ENCODE measurements at regions not wholly inside any gene's neighbourhood (a gene's known extent, or its start where the extent isn't known, plus 50 kb on each side); places are given as distances from the start of the nearest gene placed in this dataset.

DNA sequence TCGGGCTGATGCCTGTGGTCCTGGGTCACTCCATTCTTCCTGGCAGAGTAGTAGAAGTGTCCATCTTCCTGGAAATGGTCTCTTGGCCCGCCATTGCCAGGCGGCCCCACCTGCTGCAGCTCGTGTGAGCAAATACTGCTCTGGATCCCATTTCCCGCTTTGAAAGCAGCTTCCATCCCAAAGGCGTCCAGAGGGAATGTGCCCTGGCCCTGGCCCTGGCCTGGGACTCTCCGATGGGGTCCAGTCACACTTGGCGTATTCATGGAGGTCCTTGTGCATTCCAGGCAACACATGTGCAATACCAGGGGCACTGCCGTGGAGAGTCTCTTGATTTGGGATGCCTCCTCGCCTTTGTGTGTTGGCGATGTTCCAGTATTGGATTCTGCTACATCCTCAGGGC lies 111.1 kb downstream of the SNRPN start:
- peaks cover 93% of the 10 kb centered on the region for H3K36me3 ChIP-seq

DNA sequence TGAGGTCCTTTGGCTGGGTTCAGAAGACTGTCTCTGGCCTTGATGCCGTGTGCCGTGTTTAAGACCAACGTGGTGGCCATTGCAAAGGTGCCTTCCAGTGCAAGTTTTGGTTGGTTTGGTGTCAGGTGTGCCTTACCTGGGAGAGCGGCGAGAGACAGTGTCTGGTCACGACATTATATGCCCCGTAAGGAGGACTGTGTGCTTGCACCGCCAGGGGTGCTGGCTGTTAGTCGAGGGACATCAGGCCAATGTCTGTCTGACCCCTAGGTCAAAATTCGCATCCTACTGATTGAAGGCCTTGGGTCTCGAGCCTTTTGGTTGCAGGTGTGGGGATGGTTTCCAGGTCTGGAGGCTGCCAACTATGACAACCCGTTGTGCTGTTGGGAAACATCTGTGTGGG lies 111.9 kb downstream of the SNRPN start:
- no peak overlapping the region for H3K27ac ChIP-seq
- DNase-seq: no peak
- peaks cover 93% of the 10 kb centered on the region for H3K9me3 ChIP-seq (ENCODE audit: severe bottlenecking)
- TF ChIP-seq, protein P1, sequence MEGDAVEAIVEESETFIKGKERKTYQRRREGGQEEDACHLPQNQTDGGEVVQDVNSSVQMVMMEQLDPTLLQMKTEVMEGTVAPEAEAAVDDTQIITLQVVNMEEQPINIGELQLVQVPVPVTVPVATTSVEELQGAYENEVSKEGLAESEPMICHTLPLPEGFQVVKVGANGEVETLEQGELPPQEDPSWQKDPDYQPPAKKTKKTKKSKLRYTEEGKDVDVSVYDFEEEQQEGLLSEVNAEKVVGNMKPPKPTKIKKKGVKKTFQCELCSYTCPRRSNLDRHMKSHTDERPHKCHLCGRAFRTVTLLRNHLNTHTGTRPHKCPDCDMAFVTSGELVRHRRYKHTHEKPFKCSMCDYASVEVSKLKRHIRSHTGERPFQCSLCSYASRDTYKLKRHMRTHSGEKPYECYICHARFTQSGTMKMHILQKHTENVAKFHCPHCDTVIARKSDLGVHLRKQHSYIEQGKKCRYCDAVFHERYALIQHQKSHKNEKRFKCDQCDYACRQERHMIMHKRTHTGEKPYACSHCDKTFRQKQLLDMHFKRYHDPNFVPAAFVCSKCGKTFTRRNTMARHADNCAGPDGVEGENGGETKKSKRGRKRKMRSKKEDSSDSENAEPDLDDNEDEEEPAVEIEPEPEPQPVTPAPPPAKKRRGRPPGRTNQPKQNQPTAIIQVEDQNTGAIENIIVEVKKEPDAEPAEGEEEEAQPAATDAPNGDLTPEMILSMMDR (IDR thresholded peaks at IDR 0.05; ENCODE audit: low read depth, low read length): no peak
- no peaks in the 10 kb centered on the region for H3K27me3 ChIP-seq (ENCODE audit: insufficient read depth, low read depth, severe bottlenecking)
- no peak overlapping the region for H3K4me3 ChIP-seq (ENCODE audit: low read depth, low read length)
- H3K36me3 ChIP-seq: peaks cover 93% of the 10 kb centered on the region

More for the DNA sequence above, 111.1 kb downstream of the SNRPN start:
- Histone ChIP-seq H3K9me3 (ENCODE audit: severe bottlenecking) (peaks cover 93% of the 10 kb centered on the region), H3K27me3 (ENCODE audit: insufficient read depth, low read depth, severe bottlenecking) (no peaks in the 10 kb centered on the region), H3K27ac (no peak overlapping the region), H3K4me3 (ENCODE audit: low read depth, low read length) (no peak overlapping the region)
- TF ChIP-seq, protein P1 (IDR thresholded peaks at IDR 0.05; ENCODE audit: low read depth, low read length): no peak
- no peak for DNase-seq

DNA sequence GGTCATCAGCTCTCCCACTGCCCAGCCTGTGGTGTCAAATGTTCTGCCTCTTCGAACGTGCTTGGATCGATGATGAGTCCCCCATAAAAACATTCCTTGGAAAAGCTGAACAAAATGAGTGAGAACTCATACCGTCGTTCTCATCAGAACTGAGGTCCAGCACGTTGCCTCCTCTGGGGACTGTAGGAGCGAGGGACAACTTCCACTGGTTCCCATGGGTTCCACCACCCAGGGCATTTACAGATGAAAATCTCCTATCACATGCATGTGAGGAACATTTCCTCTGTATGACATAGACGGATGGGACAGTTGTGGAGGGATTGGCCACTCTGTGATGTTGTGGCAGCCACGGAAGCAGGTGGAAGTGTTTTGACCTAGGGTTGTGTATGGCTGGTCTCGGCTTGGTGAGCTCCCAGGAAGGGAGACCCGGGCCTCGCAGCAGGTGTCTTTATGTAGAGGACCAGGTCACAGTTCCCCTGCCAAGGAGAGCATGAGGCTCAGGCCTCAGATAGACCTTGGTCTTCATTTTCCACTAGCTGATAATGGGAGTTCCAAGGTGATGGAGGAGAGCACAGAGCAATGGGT lies 113.0 kb downstream of the SNRPN start:
- H3K27me3 ChIP-seq (ENCODE audit: insufficient read depth, low read depth, severe bottlenecking): no peaks in the 10 kb centered on the region
- H3K36me3 ChIP-seq: peaks cover 93% of the 10 kb centered on the region
- DNase-seq: no peak
- no peak overlapping the region for H3K4me3 ChIP-seq (ENCODE audit: low read depth, low read length)
- H3K27ac ChIP-seq: no peak overlapping the region
- peaks cover 93% of the 10 kb centered on the region for H3K9me3 ChIP-seq (ENCODE audit: severe bottlenecking)
- TF ChIP-seq, protein P1 (IDR thresholded peaks at IDR 0.05; ENCODE audit: low read depth, low read length): no peak

- peaks cover 94% of the 10 kb centered on the region for H3K9me3 ChIP-seq (ENCODE audit: severe bottlenecking)
- TF ChIP-seq, protein P1 (IDR thresholded peaks at IDR 0.05; ENCODE audit: low read depth, low read length): no peak
- H3K27ac ChIP-seq: no peak overlapping the region
- H3K4me3 ChIP-seq (ENCODE audit: low read depth, low read length): no peak overlapping the region
- H3K36me3 ChIP-seq: peaks cover 93% of the 10 kb centered on the region
- no peaks in the 10 kb centered on the region for H3K27me3 ChIP-seq (ENCODE audit: insufficient read depth, low read depth, severe bottlenecking)
- no peak for DNase-seq
These were observed 113.9 kb downstream of the SNRPN start for GRCh38 chr15:25068696-25069095.

- DNase-seq: no peak
- TF ChIP-seq, protein P1 (IDR thresholded peaks at IDR 0.05; ENCODE audit: low read depth, low read length): no peak
- no peak overlapping the region for H3K27ac ChIP-seq
- no peaks in the 10 kb centered on the region for H3K27me3 ChIP-seq (ENCODE audit: insufficient read depth, low read depth, severe bottlenecking)
- peaks cover 94% of the 10 kb centered on the region for H3K36me3 ChIP-seq
- H3K9me3 ChIP-seq (ENCODE audit: severe bottlenecking): peaks cover 86% of the 10 kb centered on the region
- no peak overlapping the region for H3K4me3 ChIP-seq (ENCODE audit: low read depth, low read length)
These were observed 115.7 kb downstream of the SNRPN start for GRCh38 chr15:25070353-25070963.
